GM12878 (cell line): ENCODE measurements at regions not wholly inside any gene's neighbourhood (a gene's known extent, or its start where the extent isn't known, plus 50 kb on each side); places are given as distances from the start of the nearest gene placed in this dataset.

Source experiments
- ATAC-seq: fragments of 200-7000 bp; cut with Tn5 transposase; 3 replicates; pipeline ENCODE4 v1.9.1; 2020; ENCODE audit warnings: mild to moderate bottlenecking, moderate library complexity
- BruUV-seq: library from RNA; stranded (reverse); fragments of 400-500 nt; replicated peaks from 2 replicates; lab custom pipeline; 2021; lab: Mats Ljungman, UMichigan
- CTCF ChIA-PET: fragments of 300-600 bp; sonication (Branson Sonifier 250); formaldehyde crosslinking; extraction: SDS; loops from one replicate; lab custom pipeline; 2021; ENCODE audit warnings: inconsistent platforms; lab: Yijun Ruan, JAX
- POLR2A ChIA-PET: fragments of 350-600 bp; formaldehyde crosslinking; extraction: SDS; loops from one replicate; lab custom pipeline; 2021; ENCODE audit warnings: inconsistent platforms; lab: Charles Lee
- RAD21 ChIA-PET: fragments of 300-600 bp; sonication (Branson Sonifier 250); formaldehyde crosslinking; loops from one replicate; lab custom pipeline; 2023; ENCODE audit warnings: antibody characterized with exemption; ENCODE audit not compliant: unreplicated experiment; lab: Charles Lee
- SMC1A ChIA-PET: fragments of 300-600 bp; sonication (Branson Sonifier 250); formaldehyde crosslinking; loops from one replicate; lab custom pipeline; 2023; ENCODE audit not compliant: unreplicated experiment, uncharacterized antibody; lab: Charles Lee
- DNase-seq: peaks from one replicate; pipeline ENCODE4 v3.0.0-alpha.2; 2011; ENCODE audit warnings: low read depth, low spot score
- FAIRE-seq: peaks from 3 replicates; lab custom pipeline; 2011; peaks lifted over from hg19 to GRCh38; lab: Jason Lieb, UNC
- H2AFZ ChIP-seq: 2 replicates; pipeline ENCODE4 v1.6.0; 2011; ENCODE audit warnings: low read depth, low read length, control low read depth; ENCODE audit not compliant: control insufficient read depth
- H3K27ac ChIP-seq: 2 replicates; pipeline ENCODE4 v1.5.1; 2011; ENCODE audit warnings: control low read depth; ENCODE audit not compliant: control insufficient read depth, insufficient read depth
- H3K27me3 ChIP-seq, 2 experiments: replicated peaks in 1 of 2; 2 replicates each; pipeline versions ENCODE4 v1.6.0 to v1.6.1; 2011; ENCODE audit warnings: low read length in 1 of 2; ENCODE audit not compliant: control insufficient read depth in 2 of 2, insufficient read depth in 2 of 2
- H3K36me3 ChIP-seq, 2 experiments: 2 replicates each; pipeline ENCODE4 v1.5.1; 2011; ENCODE audit warnings: low read length in 1 of 2; ENCODE audit not compliant: control insufficient read depth in 2 of 2, insufficient read depth in 2 of 2
- H3K4me1 ChIP-seq: 2 replicates; pipeline ENCODE4 v1.6.1; 2011; ENCODE audit warnings: mild to moderate bottlenecking, low read length, moderate library complexity, mixed read lengths; ENCODE audit not compliant: control insufficient read depth, insufficient read depth
- H3K4me2 ChIP-seq: 2 replicates; pipeline ENCODE4 v1.6.0; 2011; ENCODE audit warnings: control low read depth; ENCODE audit not compliant: control insufficient read depth, insufficient read depth
- H3K4me3 ChIP-seq: fragments of 200-600 bp; sonication (generic); 2 replicates; pipeline ENCODE4 v1.5.1; 2016
- H3K79me2 ChIP-seq: 2 replicates; pipeline ENCODE4 v1.6.0; 2011; ENCODE audit warnings: low read length; ENCODE audit not compliant: control insufficient read depth, insufficient read depth
- H3K9ac ChIP-seq: 2 replicates; pipeline ENCODE4 v1.8.0; 2011; ENCODE audit warnings: low read length, control low read depth, mixed read lengths; ENCODE audit not compliant: control insufficient read depth, insufficient read depth
- H3K9me3 ChIP-seq: replicated peaks from 3 replicates; pipeline ENCODE4 v1.5.1; 2011; ENCODE audit warnings: mild to moderate bottlenecking, low read length; ENCODE audit not compliant: control insufficient read depth, insufficient read depth
- H4K20me1 ChIP-seq: 2 replicates; pipeline ENCODE4 v1.6.0; 2011; ENCODE audit not compliant: control insufficient read depth, insufficient read depth
- BCL11A ChIP-seq: IDR thresholded peaks from 2 replicates; pipeline ENCODE4 v1.6.1; 2011; ENCODE audit warnings: low read depth, low read length
- CREB1 ChIP-seq: IDR thresholded peaks from 2 replicates; pipeline ENCODE4 v1.6.1; 2012; ENCODE audit warnings: low read depth, mild to moderate bottlenecking, inconsistent platforms
- CREM ChIP-seq: IDR thresholded peaks from 2 replicates; pipeline ENCODE4 v1.6.1; 2014; ENCODE audit warnings: antibody characterized with exemption, low read depth
- FOXK2 ChIP-seq: fragments of 450-650 bp; IDR thresholded peaks from 2 replicates; pipeline ENCODE4 v1.6.1; 2017; ENCODE audit warnings: mild to moderate bottlenecking, moderate library complexity
- HCFC1 ChIP-seq: fragments of 150-350 bp; IDR thresholded peaks from 2 replicates; pipeline ENCODE4 v1.6.1; 2014; ENCODE audit warnings: low read length
- IRF4 ChIP-seq: IDR thresholded peaks from 2 replicates; pipeline ENCODE4 v1.6.1; 2011; ENCODE audit warnings: low read depth, low read length
- MYB ChIP-seq: fragments of 150-350 bp; IDR thresholded peaks from 2 replicates; pipeline ENCODE4 v1.6.1; 2014; ENCODE audit warnings: mild to moderate bottlenecking, low read depth, low read length, borderline replicate concordance
- NFIC ChIP-seq: IDR thresholded peaks from 2 replicates; pipeline ENCODE4 v1.6.1; 2012; ENCODE audit warnings: low read depth, mild to moderate bottlenecking, inconsistent platforms, low read length, moderate library complexity
- RCOR1 ChIP-seq: conservative IDR thresholded peaks from 2 replicates; pipeline ENCODE4 v1.6.1; 2012; ENCODE audit warnings: low read depth, low read length, improper control_type of control experiment
- RELA ChIP-seq: fragments of 450-650 bp; IDR thresholded peaks from 2 replicates; pipeline ENCODE4 v1.8.0; 2014; ENCODE audit warnings: borderline replicate concordance; ENCODE audit not compliant: partially characterized antibody
- RFX5 ChIP-seq: IDR thresholded peaks from 2 replicates; pipeline ENCODE4 v1.6.1; 2011; ENCODE audit warnings: low read depth, low read length, improper control_type of control experiment
- SIX5 ChIP-seq: IDR thresholded peaks from 2 replicates; pipeline ENCODE4 v1.6.1; 2011; ENCODE audit warnings: mild to moderate bottlenecking, low read depth, low read length, moderate library complexity; ENCODE audit not compliant: severe bottlenecking
- TCF12 ChIP-seq: IDR thresholded peaks from 2 replicates; pipeline ENCODE4 v1.6.1; 2011; ENCODE audit warnings: low read depth, mild to moderate bottlenecking, low read length
- WGBS: methylation state at CpG from one replicate; pipeline ENCODE4 v1.1.6; 2016; ENCODE audit warnings: low lambda C conversion rate; ENCODE audit not compliant: insufficient replicate concordance, insufficient coverage; ENCODE audit errors: missing lambda C conversion rate; 5-methylcytosine and 5-hydroxymethylcytosine counted together
- in situ Hi-C: fragments of 300-500 bp; cut with MboI; formaldehyde crosslinking; loops from 9 replicates; pipeline ENCODE4 v1.14.3; 2018; ENCODE audit warnings: mixed read lengths
- intact Hi-C: fragments of 100-400 bp; cut with micrococcal nuclease; formaldehyde crosslinking; loops from one replicate; pipeline ENCODE4 v1.14.2; 2022; ENCODE audit not compliant: unreplicated experiment
- TF ChIP-seq, protein P1 (sequence below): IDR thresholded peaks from 2 replicates; pipeline ENCODE4 v1.6.1; 2012; ENCODE audit warnings: low read depth, low read length, improper control_type of control experiment
- TF ChIP-seq, protein P2 (sequence below): fragments of 450-650 bp; IDR thresholded peaks from 2 replicates; pipeline ENCODE4 v1.6.1; 2017; ENCODE audit warnings: low read depth, mild to moderate bottlenecking, moderate library complexity
- TF ChIP-seq, protein P3 (sequence below): IDR thresholded peaks from 2 replicates; pipeline ENCODE4 v1.6.1; 2011; ENCODE audit warnings: low read depth, mild to moderate bottlenecking, low read length, moderate library complexity, borderline replicate concordance; ENCODE audit errors: extremely low read depth
- TF ChIP-seq, protein P4 (sequence below): fragments of 450-650 bp; conservative IDR thresholded peaks from 2 replicates; pipeline ENCODE4 v1.6.1; 2017; ENCODE audit warnings: mild to moderate bottlenecking, moderate library complexity

DNA sequence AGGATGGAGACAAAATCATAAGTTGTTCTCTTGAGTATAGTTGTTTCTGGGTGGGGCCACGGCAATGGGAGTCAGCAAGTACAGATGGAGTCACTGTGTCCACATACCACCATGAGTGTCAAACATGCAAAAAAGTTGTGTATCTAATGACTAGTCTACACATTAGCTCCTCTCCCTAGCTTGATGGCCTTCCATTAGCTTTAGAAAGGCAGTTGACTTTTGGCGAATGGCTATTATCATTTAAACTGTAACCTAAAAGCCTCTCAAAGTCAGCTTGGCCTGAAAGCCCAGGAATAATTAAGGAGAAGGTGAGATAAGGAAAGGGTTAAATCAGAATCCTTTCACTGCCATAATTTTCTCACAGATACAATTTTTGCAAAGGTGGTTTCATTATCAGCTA lies 95.5 kb upstream of the MEOX2 start:
- H3K9ac ChIP-seq = no peak overlapping the region
- 0% methylated on average over 2 of the region's 2 CpGs for WGBS
- intact Hi-C loops = no loop called here
- no peak overlapping the region for H2AFZ ChIP-seq
- FAIRE-seq (no peak), DNase-seq (no peak)
- no TSS peak for BruUV-seq
- H3K4me2 ChIP-seq = no peak overlapping the region
- no peak for TF ChIP-seq BCL11A
- TF ChIP-seq CREB1 = no peak
- no peak for TF ChIP-seq NFIC
- TF ChIP-seq TCF12 = no peak
- TF ChIP-seq, protein P1, sequence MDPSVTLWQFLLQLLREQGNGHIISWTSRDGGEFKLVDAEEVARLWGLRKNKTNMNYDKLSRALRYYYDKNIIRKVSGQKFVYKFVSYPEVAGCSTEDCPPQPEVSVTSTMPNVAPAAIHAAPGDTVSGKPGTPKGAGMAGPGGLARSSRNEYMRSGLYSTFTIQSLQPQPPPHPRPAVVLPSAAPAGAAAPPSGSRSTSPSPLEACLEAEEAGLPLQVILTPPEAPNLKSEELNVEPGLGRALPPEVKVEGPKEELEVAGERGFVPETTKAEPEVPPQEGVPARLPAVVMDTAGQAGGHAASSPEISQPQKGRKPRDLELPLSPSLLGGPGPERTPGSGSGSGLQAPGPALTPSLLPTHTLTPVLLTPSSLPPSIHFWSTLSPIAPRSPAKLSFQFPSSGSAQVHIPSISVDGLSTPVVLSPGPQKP = no peak
- no peak for TF ChIP-seq RFX5
- no peak for TF ChIP-seq MYB
- TF ChIP-seq, protein P2, sequence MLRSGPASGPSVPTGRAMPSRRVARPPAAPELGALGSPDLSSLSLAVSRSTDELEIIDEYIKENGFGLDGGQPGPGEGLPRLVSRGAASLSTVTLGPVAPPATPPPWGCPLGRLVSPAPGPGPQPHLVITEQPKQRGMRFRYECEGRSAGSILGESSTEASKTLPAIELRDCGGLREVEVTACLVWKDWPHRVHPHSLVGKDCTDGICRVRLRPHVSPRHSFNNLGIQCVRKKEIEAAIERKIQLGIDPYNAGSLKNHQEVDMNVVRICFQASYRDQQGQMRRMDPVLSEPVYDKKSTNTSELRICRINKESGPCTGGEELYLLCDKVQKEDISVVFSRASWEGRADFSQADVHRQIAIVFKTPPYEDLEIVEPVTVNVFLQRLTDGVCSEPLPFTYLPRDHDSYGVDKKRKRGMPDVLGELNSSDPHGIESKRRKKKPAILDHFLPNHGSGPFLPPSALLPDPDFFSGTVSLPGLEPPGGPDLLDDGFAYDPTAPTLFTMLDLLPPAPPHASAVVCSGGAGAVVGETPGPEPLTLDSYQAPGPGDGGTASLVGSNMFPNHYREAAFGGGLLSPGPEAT = no peak
- no peak for TF ChIP-seq RELA
- TF ChIP-seq SIX5 = no peak
- TF ChIP-seq, protein P3, sequence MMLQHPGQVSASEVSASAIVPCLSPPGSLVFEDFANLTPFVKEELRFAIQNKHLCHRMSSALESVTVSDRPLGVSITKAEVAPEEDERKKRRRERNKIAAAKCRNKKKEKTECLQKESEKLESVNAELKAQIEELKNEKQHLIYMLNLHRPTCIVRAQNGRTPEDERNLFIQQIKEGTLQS = no peak
- TF ChIP-seq CREM = no peak
- TF ChIP-seq RCOR1 = no peak
- no peak for TF ChIP-seq FOXK2
- TF ChIP-seq, protein P4, sequence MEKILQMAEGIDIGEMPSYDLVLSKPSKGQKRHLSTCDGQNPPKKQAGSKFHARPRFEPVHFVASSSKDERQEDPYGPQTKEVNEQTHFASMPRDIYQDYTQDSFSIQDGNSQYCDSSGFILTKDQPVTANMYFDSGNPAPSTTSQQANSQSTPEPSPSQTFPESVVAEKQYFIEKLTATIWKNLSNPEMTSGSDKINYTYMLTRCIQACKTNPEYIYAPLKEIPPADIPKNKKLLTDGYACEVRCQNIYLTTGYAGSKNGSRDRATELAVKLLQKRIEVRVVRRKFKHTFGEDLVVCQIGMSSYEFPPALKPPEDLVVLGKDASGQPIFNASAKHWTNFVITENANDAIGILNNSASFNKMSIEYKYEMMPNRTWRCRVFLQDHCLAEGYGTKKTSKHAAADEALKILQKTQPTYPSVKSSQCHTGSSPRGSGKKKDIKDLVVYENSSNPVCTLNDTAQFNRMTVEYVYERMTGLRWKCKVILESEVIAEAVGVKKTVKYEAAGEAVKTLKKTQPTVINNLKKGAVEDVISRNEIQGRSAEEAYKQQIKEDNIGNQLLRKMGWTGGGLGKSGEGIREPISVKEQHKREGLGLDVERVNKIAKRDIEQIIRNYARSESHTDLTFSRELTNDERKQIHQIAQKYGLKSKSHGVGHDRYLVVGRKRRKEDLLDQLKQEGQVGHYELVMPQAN = no peak
- TF ChIP-seq IRF4 = no peak
- no peak for TF ChIP-seq HCFC1
- TF ChIP-seq, all 136 proteins: peak for 0
- no peak for ATAC-seq
- Histone ChIP-seq H3K79me2 (no peaks in the 10 kb centered on the region), H3K4me1 (no peaks in the 10 kb centered on the region), H4K20me1 (no peaks in the 10 kb centered on the region), H3K27ac (no peak overlapping the region), H3K4me3 (no peak overlapping the region), H3K9me3 (no peaks in the 10 kb centered on the region), H3K36me3 (no peaks in the 10 kb centered on the region), H3K27me3 (no peaks in the 10 kb centered on the region)
- in situ Hi-C loops = no loop called here
- ChIA-PET RAD21 (no interaction called here), SMC1A (interaction anchor here (0.7 to 1.0 kb wide), 2 partner anchors 16 to 93 kb away, joined by 3 read pairs; no protein-coding TSS in a partner anchor), CTCF (no interaction called here), POLR2A (no interaction called here)
